Osteoblast (primary cell): ENCODE measurements at regions not wholly inside any gene's neighbourhood (a gene's known extent, or its start where the extent isn't known, plus 50 kb on each side); places are given as distances from the start of the nearest gene placed in this dataset.

Experiments used
- DNase-seq: peaks from one replicate; pipeline ENCODE4 v3.0.0; 2011; ENCODE audit warnings: low spot score, mixed read lengths; ENCODE audit not compliant: insufficient read length; ENCODE audit errors: missing footprints
- H2AFZ ChIP-seq: 2 replicates; pipeline ENCODE4 v1.6.0; 2011; ENCODE audit warnings: mild to moderate bottlenecking, low read length
- H3K27ac ChIP-seq: 2 replicates; pipeline ENCODE4 v1.5.1; 2011; ENCODE audit warnings: mild to moderate bottlenecking, low read depth, low read length, moderate library complexity
- H3K27me3 ChIP-seq: 2 replicates; pipeline ENCODE4 v1.6.0; 2012; ENCODE audit warnings: mild to moderate bottlenecking, control low read depth, inconsistent platforms, low read length, moderate library complexity; ENCODE audit not compliant: insufficient read depth
- H3K36me3 ChIP-seq: 2 replicates; pipeline ENCODE4 v1.5.1; 2011; ENCODE audit warnings: mild to moderate bottlenecking, low read length, control low read depth, moderate library complexity; ENCODE audit not compliant: insufficient read depth
- H3K4me1 ChIP-seq: 2 replicates; pipeline ENCODE4 v1.5.1; 2011; ENCODE audit warnings: mild to moderate bottlenecking, low read length, control low read depth, moderate library complexity; ENCODE audit not compliant: insufficient read depth
- H3K4me2 ChIP-seq: 2 replicates; pipeline ENCODE4 v1.6.0; 2011; ENCODE audit warnings: mild to moderate bottlenecking, low read length; ENCODE audit not compliant: insufficient read depth
- H3K4me3 ChIP-seq: fragments of 200-600 bp; sonication (generic); 3 replicates; pipeline ENCODE4 v1.5.1; 2012; ENCODE audit warnings: mild to moderate bottlenecking, low read length, inconsistent platforms; ENCODE audit not compliant: insufficient read depth
- H3K79me2 ChIP-seq: 2 replicates; pipeline ENCODE4 v1.6.0; 2012; ENCODE audit warnings: mild to moderate bottlenecking, low read length, control low read depth, inconsistent platforms; ENCODE audit not compliant: insufficient read depth
- H3K9me3 ChIP-seq: 2 replicates; pipeline ENCODE4 v1.5.1; 2011; ENCODE audit warnings: low read depth, low read length, control low read depth
- H4K20me1 ChIP-seq: 2 replicates; pipeline ENCODE4 v1.6.0; 2012; ENCODE audit warnings: mild to moderate bottlenecking, low read length, control low read depth; ENCODE audit not compliant: insufficient read depth
- TF ChIP-seq, protein P1 (sequence below): IDR thresholded peaks from 2 replicates; pipeline ENCODE4 v1.5.1; 2011; ENCODE audit warnings: mild to moderate bottlenecking, low read depth, low read length, moderate library complexity; ENCODE audit errors: extremely low read depth

DNA sequence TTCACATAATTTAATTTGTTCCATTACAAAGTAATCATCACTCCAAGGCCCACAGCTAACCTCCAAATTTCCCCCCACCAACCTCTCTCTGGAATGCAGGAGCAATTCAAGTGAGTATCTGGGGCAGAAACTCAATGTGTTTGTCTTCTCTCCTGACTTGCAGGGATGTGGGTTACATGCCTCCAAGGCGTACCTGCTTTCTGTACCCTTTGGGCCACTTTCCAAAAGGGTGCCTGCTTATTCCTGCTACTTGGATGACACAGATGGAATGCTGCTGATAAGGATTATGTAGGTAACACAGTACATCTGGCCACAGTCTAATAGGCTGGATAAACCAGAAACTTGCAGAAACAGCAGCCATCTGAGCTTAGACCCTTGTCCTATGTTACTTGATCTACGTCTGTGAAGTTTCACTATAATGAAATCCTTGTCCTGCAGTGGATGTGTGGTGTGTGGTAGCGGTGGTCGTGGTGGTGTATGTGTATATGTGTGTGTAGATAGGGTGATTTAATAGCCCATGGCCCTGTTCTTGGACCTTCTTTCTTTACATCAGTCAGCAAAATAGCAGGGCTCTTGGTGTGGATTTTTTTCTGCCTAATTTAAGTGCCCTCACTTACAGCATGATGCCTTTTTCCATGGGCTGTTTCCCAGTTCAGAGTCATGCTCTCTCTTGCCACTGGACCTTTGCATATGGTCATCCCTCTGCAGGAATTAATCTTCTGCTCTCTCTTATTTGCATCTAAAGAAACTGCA, 175.9 kb downstream of the ZDHHC21 start:
- Histone ChIP-seq H3K4me1 (no peaks in the 10 kb centered on the region), H3K27me3 (peaks cover 9% of the 10 kb centered on the region), H3K9me3 (no peaks in the 10 kb centered on the region), H2AFZ (no peak overlapping the region), H3K36me3 (no peaks in the 10 kb centered on the region), H3K4me2 (no peak overlapping the region), H3K27ac (no peak overlapping the region), H3K4me3 (no peak overlapping the region), H4K20me1 (no peaks in the 10 kb centered on the region), H3K79me2 (no peaks in the 10 kb centered on the region)
- DNase-seq = no peak
- TF ChIP-seq, protein P1, sequence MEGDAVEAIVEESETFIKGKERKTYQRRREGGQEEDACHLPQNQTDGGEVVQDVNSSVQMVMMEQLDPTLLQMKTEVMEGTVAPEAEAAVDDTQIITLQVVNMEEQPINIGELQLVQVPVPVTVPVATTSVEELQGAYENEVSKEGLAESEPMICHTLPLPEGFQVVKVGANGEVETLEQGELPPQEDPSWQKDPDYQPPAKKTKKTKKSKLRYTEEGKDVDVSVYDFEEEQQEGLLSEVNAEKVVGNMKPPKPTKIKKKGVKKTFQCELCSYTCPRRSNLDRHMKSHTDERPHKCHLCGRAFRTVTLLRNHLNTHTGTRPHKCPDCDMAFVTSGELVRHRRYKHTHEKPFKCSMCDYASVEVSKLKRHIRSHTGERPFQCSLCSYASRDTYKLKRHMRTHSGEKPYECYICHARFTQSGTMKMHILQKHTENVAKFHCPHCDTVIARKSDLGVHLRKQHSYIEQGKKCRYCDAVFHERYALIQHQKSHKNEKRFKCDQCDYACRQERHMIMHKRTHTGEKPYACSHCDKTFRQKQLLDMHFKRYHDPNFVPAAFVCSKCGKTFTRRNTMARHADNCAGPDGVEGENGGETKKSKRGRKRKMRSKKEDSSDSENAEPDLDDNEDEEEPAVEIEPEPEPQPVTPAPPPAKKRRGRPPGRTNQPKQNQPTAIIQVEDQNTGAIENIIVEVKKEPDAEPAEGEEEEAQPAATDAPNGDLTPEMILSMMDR = no peak

DNA sequence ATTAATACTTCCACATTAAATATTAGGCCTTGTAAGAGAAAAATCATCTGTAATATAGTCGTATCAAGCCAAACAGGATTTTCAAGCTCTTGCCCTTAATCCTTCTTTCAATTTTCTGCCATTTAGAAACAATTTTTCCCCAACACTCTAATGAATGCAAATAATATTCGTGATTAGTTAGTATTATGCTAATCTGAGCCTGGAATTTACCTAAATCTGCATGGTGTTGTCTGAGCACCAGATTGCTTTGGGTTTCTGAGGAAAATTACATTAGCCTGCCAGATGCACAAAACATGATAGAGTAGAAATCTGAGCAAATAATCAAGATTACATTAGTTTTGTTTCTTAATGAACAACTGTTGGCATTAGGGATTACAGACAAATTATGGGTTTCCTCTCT, 176.6 kb downstream of the ZDHHC21 start:
- Histone ChIP-seq H3K9me3 (no peaks in the 10 kb centered on the region), H3K4me3 (no peak overlapping the region), H2AFZ (no peak overlapping the region), H4K20me1 (no peaks in the 10 kb centered on the region), H3K27ac (no peak overlapping the region), H3K27me3 (peaks cover 9% of the 10 kb centered on the region), H3K4me1 (no peaks in the 10 kb centered on the region), H3K36me3 (no peaks in the 10 kb centered on the region), H3K79me2 (no peaks in the 10 kb centered on the region), H3K4me2 (no peak overlapping the region)
- TF ChIP-seq, protein P1 = no peak
- no peak for DNase-seq

DNA sequence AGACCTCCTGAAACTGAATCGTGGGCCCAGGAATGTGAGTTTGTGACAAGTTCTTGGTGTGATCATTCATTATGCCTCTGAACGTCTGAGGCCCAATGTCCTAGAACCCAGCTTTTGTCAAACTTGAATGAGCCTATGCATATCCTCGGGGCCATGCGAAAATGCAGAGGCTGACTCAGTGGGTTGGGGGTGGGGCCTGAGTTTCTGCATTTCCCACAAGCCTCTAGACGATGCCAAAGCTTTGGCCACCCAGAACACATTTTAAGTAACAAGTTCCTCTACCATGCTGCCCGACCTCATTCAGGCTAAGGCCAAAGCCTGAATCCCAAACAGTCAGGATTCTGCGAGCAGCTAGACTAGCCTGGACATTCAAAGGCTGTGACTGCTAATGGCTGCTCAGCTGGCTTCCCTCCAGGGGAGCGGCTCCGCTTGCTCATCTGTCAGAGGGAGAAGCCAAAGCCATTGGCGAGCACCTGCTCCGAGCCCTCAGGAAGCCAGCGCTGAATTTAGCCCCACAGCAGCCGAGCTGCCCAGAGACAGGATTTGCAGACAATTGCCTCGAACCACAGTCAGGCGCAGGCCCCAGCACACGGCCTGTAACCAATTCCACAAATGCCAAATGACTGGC, 177.5 kb downstream of the ZDHHC21 start:
- Histone ChIP-seq H3K27me3 (peaks cover 5% of the 10 kb centered on the region), H4K20me1 (no peaks in the 10 kb centered on the region), H3K79me2 (no peaks in the 10 kb centered on the region), H3K4me3 (no peak overlapping the region), H3K4me2 (no peak overlapping the region), H3K36me3 (no peaks in the 10 kb centered on the region), H2AFZ (peak overlapping the region; percentile 4), H3K9me3 (no peaks in the 10 kb centered on the region), H3K4me1 (no peaks in the 10 kb centered on the region), H3K27ac (no peak overlapping the region)
- no peak for DNase-seq
- TF ChIP-seq, protein P1 = no peak

DNA sequence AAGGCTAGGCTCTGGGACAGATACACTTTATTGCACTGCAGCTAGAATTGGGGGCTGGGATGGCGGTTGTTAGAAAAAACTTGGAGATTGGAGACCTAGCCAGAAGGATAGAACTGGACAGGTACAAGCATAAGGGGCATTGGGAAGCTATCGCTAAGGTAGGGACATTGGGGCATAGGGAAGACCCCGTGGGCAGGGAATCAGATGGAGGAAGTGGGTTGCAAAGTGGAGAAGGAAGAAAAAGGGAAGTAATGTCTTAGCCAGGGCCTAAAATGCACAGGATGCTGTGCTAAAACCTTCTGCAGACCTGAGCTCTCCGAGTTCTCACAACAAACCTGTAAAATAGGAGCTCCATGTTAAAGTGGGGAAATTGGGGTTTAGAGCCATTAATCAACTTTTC, 178.2 kb downstream of the ZDHHC21 start:
- no peak overlapping the region for H2AFZ ChIP-seq
- TF ChIP-seq, protein P1 = no peak
- no peaks in the 10 kb centered on the region for H3K4me1 ChIP-seq
- no peaks in the 10 kb centered on the region for H4K20me1 ChIP-seq
- no peak overlapping the region for H3K4me2 ChIP-seq
- no peaks in the 10 kb centered on the region for H3K36me3 ChIP-seq
- H3K79me2 ChIP-seq = no peaks in the 10 kb centered on the region
- no peak overlapping the region for H3K27ac ChIP-seq
- H3K27me3 ChIP-seq = peaks cover 5% of the 10 kb centered on the region
- H3K4me3 ChIP-seq = no peak overlapping the region
- DNase-seq = no peak
- H3K9me3 ChIP-seq = no peaks in the 10 kb centered on the region
